H9 (cell line): ENCODE measurements at regions not wholly inside any gene's neighbourhood (a gene's known extent, or its start where the extent isn't known, plus 50 kb on each side); places are given as distances from the start of the nearest gene placed in this dataset.

ENCODE experiments used
- DNase-seq: peaks from one replicate; pipeline ENCODE4 v3.0.0-alpha.2; 2017
- H2AFZ ChIP-seq: one replicate; pipeline ENCODE4 v1.6.1; 2013; ENCODE audit warnings: mild to moderate bottlenecking, low read length, control low read depth, moderate library complexity
- H2AK5ac ChIP-seq: 2 replicates; pipeline ENCODE4 v1.6.1; 2013; ENCODE audit warnings: low read length, control low read depth, mixed read lengths; ENCODE audit not compliant: insufficient read length
- H2BK120ac ChIP-seq: one replicate; pipeline ENCODE4 v1.6.1; 2013; ENCODE audit warnings: low read depth, mild to moderate bottlenecking, low read length, control low read depth, inconsistent platforms; ENCODE audit not compliant: poor library complexity, severe bottlenecking
- H2BK12ac ChIP-seq: 2 replicates; pipeline ENCODE4 v1.6.1; 2013; ENCODE audit warnings: low read length, control low read depth, mixed read lengths, low read depth; ENCODE audit not compliant: insufficient read length
- H2BK15ac ChIP-seq: 2 replicates; pipeline ENCODE4 v1.6.1; 2013; ENCODE audit warnings: low read depth, low read length, control low read depth
- H2BK20ac ChIP-seq: one replicate; pipeline ENCODE4 v1.6.1; 2013; ENCODE audit warnings: low read depth, mild to moderate bottlenecking, low read length, control low read depth, inconsistent platforms; ENCODE audit not compliant: poor library complexity, severe bottlenecking
- H2BK5ac ChIP-seq: 2 replicates; pipeline ENCODE4 v1.6.1; 2013; ENCODE audit warnings: low read length, control low read depth, mixed read lengths; ENCODE audit not compliant: insufficient read length
- H3K14ac ChIP-seq: 2 replicates; pipeline ENCODE4 v1.6.1; 2013; ENCODE audit warnings: low read length, control low read depth; ENCODE audit not compliant: insufficient read depth
- H3K18ac ChIP-seq: 2 replicates; pipeline ENCODE4 v1.6.1; 2013; ENCODE audit warnings: low read depth, mild to moderate bottlenecking, mixed read lengths, low read length, control low read depth; ENCODE audit not compliant: insufficient read length
- H3K23ac ChIP-seq: 2 replicates; pipeline ENCODE4 v1.6.1; 2013; ENCODE audit warnings: low read length, control low read depth, mixed read lengths, low read depth; ENCODE audit not compliant: insufficient read length
- H3K23me2 ChIP-seq: 2 replicates; pipeline ENCODE4 v1.6.1; 2013; ENCODE audit warnings: low read depth, mild to moderate bottlenecking, mixed read lengths, low read length, control low read depth; ENCODE audit not compliant: insufficient read length, poor library complexity, severe bottlenecking
- H3K27ac ChIP-seq: 2 replicates; pipeline ENCODE4 v1.5.1; 2013; ENCODE audit warnings: low read length, control low read depth, mixed read lengths, low read depth; ENCODE audit not compliant: insufficient read length
- H3K27me3 ChIP-seq: 2 replicates; pipeline ENCODE4 v1.6.1; 2013; ENCODE audit warnings: low read length, control low read depth, inconsistent platforms; ENCODE audit not compliant: insufficient read depth
- H3K4ac ChIP-seq: 2 replicates; pipeline ENCODE4 v1.6.1; 2013; ENCODE audit warnings: low read depth, mild to moderate bottlenecking, control low read depth, inconsistent platforms, low read length, moderate library complexity
- H3K4me1 ChIP-seq: 2 replicates; pipeline ENCODE4 v1.6.1; 2013; ENCODE audit warnings: low read length, control low read depth, inconsistent platforms; ENCODE audit not compliant: insufficient read depth
- H3K4me2 ChIP-seq: 2 replicates; pipeline ENCODE4 v1.6.1; 2013; ENCODE audit warnings: low read length, control low read depth, mixed read lengths; ENCODE audit not compliant: insufficient read length, insufficient read depth
- H3K56ac ChIP-seq: 2 replicates; pipeline ENCODE4 v1.6.1; 2013; ENCODE audit warnings: low read depth, mild to moderate bottlenecking, mixed read lengths, low read length, control low read depth; ENCODE audit not compliant: insufficient read length
- H3K79me1 ChIP-seq: 2 replicates; pipeline ENCODE4 v1.6.1; 2013; ENCODE audit warnings: low read depth, mild to moderate bottlenecking, moderate library complexity, low read length, control low read depth, inconsistent platforms; ENCODE audit not compliant: insufficient read depth, poor library complexity, severe bottlenecking
- H3K79me2 ChIP-seq: 2 replicates; pipeline ENCODE4 v1.6.1; 2013; ENCODE audit warnings: low read length, control low read depth, inconsistent platforms; ENCODE audit not compliant: insufficient read depth
- H3K9ac ChIP-seq: 2 replicates; pipeline ENCODE4 v1.6.1; 2013; ENCODE audit warnings: low read length, control low read depth, mixed read lengths; ENCODE audit not compliant: insufficient read length; ENCODE audit errors: extremely low read depth
- H3K9me3 ChIP-seq: one replicate; pipeline ENCODE4 v1.6.1; 2013; ENCODE audit warnings: low read depth, low read length, inconsistent platforms; ENCODE audit not compliant: control insufficient read depth
- H3T11ph ChIP-seq: one replicate; pipeline ENCODE4 v1.6.1; 2013; ENCODE audit warnings: mild to moderate bottlenecking, low read length, control low read depth, inconsistent platforms
- H4K20me1 ChIP-seq: one replicate; pipeline ENCODE4 v1.6.1; 2013; ENCODE audit not compliant: control insufficient read depth, insufficient read length, insufficient read depth
- H4K5ac ChIP-seq: 2 replicates; pipeline ENCODE4 v1.6.1; 2013; ENCODE audit warnings: low read depth, mild to moderate bottlenecking, mixed read lengths, low read length, control low read depth; ENCODE audit not compliant: insufficient read length
- H4K8ac ChIP-seq: replicated peaks from 2 replicates; pipeline ENCODE4 v1.6.1; 2013; ENCODE audit warnings: low read length, control low read depth, mixed read lengths, low read depth; ENCODE audit not compliant: insufficient read length
- H4K91ac ChIP-seq: 2 replicates; pipeline ENCODE4 v1.6.1; 2013; ENCODE audit warnings: low read depth, mild to moderate bottlenecking, moderate library complexity, mixed read lengths, low read length, control low read depth; ENCODE audit not compliant: insufficient read length
- H3K27ac Mint-ChIP-seq, 3 experiments: 2 replicates in 2 of 3; 3 replicates in 1 of 3; pipeline ENCODE4 v1.8.0; 2020 to 2021; ENCODE audit warnings: mixed read lengths in 3 of 3, mild to moderate bottlenecking in 1 of 3, moderate library complexity in 1 of 3
- H3K27me3 Mint-ChIP-seq: 2 replicates; pipeline ENCODE4 v1.8.0; 2021; ENCODE audit warnings: low read depth, mild to moderate bottlenecking, moderate library complexity, mixed read lengths
- H3K36me3 Mint-ChIP-seq, 3 experiments: 2 replicates in 2 of 3; 3 replicates in 1 of 3; pipeline ENCODE4 v1.8.0; 2020 to 2021; ENCODE audit warnings: low read depth in 3 of 3, mixed read lengths in 3 of 3; ENCODE audit not compliant: insufficient read depth in 1 of 3
- H3K4me1 Mint-ChIP-seq, 2 experiments: 2 replicates each; pipeline ENCODE4 v1.8.0; 2020; ENCODE audit warnings: mixed read lengths in 2 of 2
- H3K4me3 Mint-ChIP-seq, 2 experiments: 2 replicates in 1 of 2; 3 replicates in 1 of 2; pipeline ENCODE4 v1.8.0; 2020 to 2021; ENCODE audit warnings: mild to moderate bottlenecking in 2 of 2, mixed read lengths in 2 of 2, moderate library complexity in 1 of 2
- H3K9me3 Mint-ChIP-seq, 2 experiments: 2 replicates in 1 of 2; 3 replicates in 1 of 2; pipeline ENCODE4 v1.8.0; 2020; ENCODE audit warnings: mild to moderate bottlenecking in 2 of 2, mixed read lengths in 2 of 2, moderate library complexity in 1 of 2
- WGBS: extraction: QIAGEN DNeasy Blood & Tissue Kit; methylation state at CpG from one replicate; pipeline ENCODE4 v1.1.7; 2013; ENCODE audit warnings: missing lambda C conversion rate, low lambda C conversion rate, mixed read lengths; ENCODE audit not compliant: insufficient read length; ENCODE audit errors: extremely low coverage; 5-methylcytosine and 5-hydroxymethylcytosine counted together
- TF ChIP-seq, protein P1 (sequence below): fragments of 200-600 bp; sonication (generic); conservative IDR thresholded peaks from 3 replicates; pipeline ENCODE4 v1.8.0; 2021; ENCODE audit warnings: antibody characterized with exemption, mild to moderate bottlenecking

DNA sequence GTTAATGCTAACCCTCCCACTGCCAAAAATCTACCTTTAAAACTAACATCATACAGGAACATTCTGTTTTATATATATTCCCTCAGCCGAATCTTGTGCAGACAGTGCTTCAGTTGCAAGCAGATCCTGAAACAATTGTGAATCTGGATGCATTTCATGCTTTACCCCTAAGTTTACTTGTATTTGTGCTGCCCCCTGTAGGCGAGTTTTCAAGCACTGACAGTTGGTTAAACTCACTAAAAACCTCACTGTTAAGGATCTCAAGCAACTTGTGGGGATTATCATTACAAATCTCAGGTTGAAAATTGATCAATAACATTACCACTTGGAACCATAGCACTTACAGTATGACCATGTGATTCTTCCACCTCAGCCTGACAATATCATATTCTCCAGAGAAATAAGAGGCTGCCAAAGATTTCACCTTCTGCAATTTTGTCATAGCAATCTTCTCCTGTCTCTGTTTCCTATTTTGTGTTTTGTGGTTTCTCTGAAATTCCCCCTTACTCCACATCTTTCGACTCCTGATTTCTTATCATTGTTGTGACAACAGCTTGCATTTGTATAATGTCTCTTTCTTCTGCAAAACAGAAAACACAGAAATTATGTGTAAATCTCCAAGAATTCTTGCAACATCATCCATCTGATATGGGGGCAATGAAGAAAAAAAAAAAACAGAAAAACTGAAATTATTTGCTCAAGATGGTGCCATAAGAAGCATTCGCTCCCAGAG lies 354.6 kb upstream of the SETBP1 start:
- Mint-ChIP-seq H3K27ac (no peak overlapping the region), H3K27me3 (no peaks in the 10 kb centered on the region), H3K9me3 (peaks cover 3% of the 10 kb centered on the region in 2 experiments; a peak in 3 of 5 replicates), H3K4me3 (no peak overlapping the region), H3K36me3 (no peaks in the 10 kb centered on the region; a peak in 1 of 7 replicates), H3K4me1 (no peaks in the 10 kb centered on the region)
- no peak overlapping the region for H2AFZ ChIP-seq
- H3K9me3 ChIP-seq, result no peaks in the 10 kb centered on the region
- TF ChIP-seq, protein P1, sequence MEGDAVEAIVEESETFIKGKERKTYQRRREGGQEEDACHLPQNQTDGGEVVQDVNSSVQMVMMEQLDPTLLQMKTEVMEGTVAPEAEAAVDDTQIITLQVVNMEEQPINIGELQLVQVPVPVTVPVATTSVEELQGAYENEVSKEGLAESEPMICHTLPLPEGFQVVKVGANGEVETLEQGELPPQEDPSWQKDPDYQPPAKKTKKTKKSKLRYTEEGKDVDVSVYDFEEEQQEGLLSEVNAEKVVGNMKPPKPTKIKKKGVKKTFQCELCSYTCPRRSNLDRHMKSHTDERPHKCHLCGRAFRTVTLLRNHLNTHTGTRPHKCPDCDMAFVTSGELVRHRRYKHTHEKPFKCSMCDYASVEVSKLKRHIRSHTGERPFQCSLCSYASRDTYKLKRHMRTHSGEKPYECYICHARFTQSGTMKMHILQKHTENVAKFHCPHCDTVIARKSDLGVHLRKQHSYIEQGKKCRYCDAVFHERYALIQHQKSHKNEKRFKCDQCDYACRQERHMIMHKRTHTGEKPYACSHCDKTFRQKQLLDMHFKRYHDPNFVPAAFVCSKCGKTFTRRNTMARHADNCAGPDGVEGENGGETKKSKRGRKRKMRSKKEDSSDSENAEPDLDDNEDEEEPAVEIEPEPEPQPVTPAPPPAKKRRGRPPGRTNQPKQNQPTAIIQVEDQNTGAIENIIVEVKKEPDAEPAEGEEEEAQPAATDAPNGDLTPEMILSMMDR, result peak; percentile 80
- no peak overlapping the region for H3T11ph ChIP-seq
- H4K20me1 ChIP-seq, result no peaks in the 10 kb centered on the region
- H3K23ac ChIP-seq, result no peak overlapping the region
- H3K18ac ChIP-seq, result no peak overlapping the region
- H4K8ac ChIP-seq, result no peak overlapping the region
- H3K4me2 ChIP-seq, result no peak overlapping the region
- H3K27ac ChIP-seq, result no peak overlapping the region
- no peak overlapping the region for H3K56ac ChIP-seq
- no peak overlapping the region for H2BK20ac ChIP-seq
- no peaks in the 10 kb centered on the region for H3K4me1 ChIP-seq
- no peaks in the 10 kb centered on the region for H3K23me2 ChIP-seq
- no peaks in the 10 kb centered on the region for H3K27me3 ChIP-seq
- no peaks in the 10 kb centered on the region for H3K79me2 ChIP-seq
- H2BK12ac ChIP-seq, result no peak overlapping the region
- no peak overlapping the region for H2AK5ac ChIP-seq
- H3K9ac ChIP-seq, result no peak overlapping the region
- H2BK15ac ChIP-seq, result no peak overlapping the region
- no peaks in the 10 kb centered on the region for H3K79me1 ChIP-seq
- H3K14ac ChIP-seq, result no peak overlapping the region
- H3K4ac ChIP-seq, result no peak overlapping the region
- H2BK120ac ChIP-seq, result no peak overlapping the region
- WGBS, result no CpG with 5 or more reads among the region's 4 CpGs
- H4K5ac ChIP-seq, result no peak overlapping the region
- no peak overlapping the region for H2BK5ac ChIP-seq
- no peak overlapping the region for H4K91ac ChIP-seq
- DNase-seq, result peak; percentile 61
